Sigmoid colon (tissue), 6 donors: ENCODE measurements at regions not wholly inside any gene's neighbourhood (a gene's known extent, or its start where the extent isn't known, plus 50 kb on each side); places are given as distances from the start of the nearest gene placed in this dataset.
"Not testable (repeated sequence)": the region's sequence is repeated elsewhere in the genome, so short reads cannot be mapped to it uniquely, and the experiment has no call there.

Experiments used
- DNase-seq: peaks from one replicate; pipeline ENCODE4 v3.0.0-alpha.2; 2019
- H3K27ac ChIP-seq, 4 donors: fragments of 200-600 bp; sonication (generic); one replicate each; pipeline ENCODE4 v1.5.1; 2016 to 2019; ENCODE audit warnings: mild to moderate bottlenecking in 1 of 4
- H3K27me3 ChIP-seq, 3 donors: fragments of 200-600 bp; sonication (generic); one replicate each; pipeline ENCODE4 v1.5.1; 2019; ENCODE audit warnings: mild to moderate bottlenecking in 1 of 3
- H3K36me3 ChIP-seq, 4 donors: fragments of 200-600 bp; sonication (generic); one replicate each; pipeline ENCODE4 v1.5.1; 2016 to 2019
- H3K4me1 ChIP-seq, 4 donors: fragments of 200-600 bp; sonication (generic); one replicate each; pipeline ENCODE4 v1.5.1; 2017 to 2019
- H3K4me3 ChIP-seq, 4 donors: fragments of 200-600 bp; sonication (generic); one replicate each; pipeline ENCODE4 v1.5.1; 2017 to 2019; ENCODE audit warnings: mild to moderate bottlenecking in 2 of 4, moderate library complexity in 1 of 4
- H3K9me3 ChIP-seq, 4 donors: fragments of 200-600 bp in 3 of 4; sonication (generic) in 3 of 4; one replicate each; pipeline versions ENCODE4 v1.5.1 to v1.6.1; 2013 to 2019
- EP300 ChIP-seq, 4 donors: sonication (generic); formaldehyde crosslinking; IDR thresholded peaks; one replicate each; pipeline ENCODE4 v1.6.1; 2017; ENCODE audit warnings: antibody characterized with exemption in 4 of 4
- POLR2A ChIP-seq, 2 donors: fragments of 450-650 bp; IDR thresholded peaks; one replicate each; pipeline ENCODE4 v1.6.1; 2016; ENCODE audit warnings: antibody characterized with exemption in 2 of 2, mild to moderate bottlenecking in 2 of 2, moderate library complexity in 2 of 2
- POLR2AphosphoS5 ChIP-seq, 4 donors: sonication (generic); formaldehyde crosslinking; IDR thresholded peaks; one replicate each; pipeline ENCODE4 v1.6.1; 2017; ENCODE audit warnings: antibody characterized with exemption in 4 of 4
- WGBS, 2 donors: extraction: QIAGEN DNeasy Blood & Tissue Kit; methylation state at CpG; one replicate each; pipeline ENCODE4 v1.1.7; 2013; 5-methylcytosine and 5-hydroxymethylcytosine counted together
- intact Hi-C: fragments of 100-400 bp; cut with DNase I; formaldehyde crosslinking; loops from one replicate; pipeline ENCODE4 v1.15.1; 2023
- TF ChIP-seq, protein P1 (sequence below), 4 experiments: fragments of 450-650 bp in 3 of 4; fragments of 200-600 bp in 1 of 4; IDR thresholded peaks; one replicate each; pipeline ENCODE4 v1.5.1; 2016 to 2019; ENCODE audit warnings: antibody characterized with exemption in 4 of 4, mild to moderate bottlenecking in 3 of 4, moderate library complexity in 2 of 4
- donor health status: healthy with polysubstance abuse.
- donor health status: healthy.

DNA sequence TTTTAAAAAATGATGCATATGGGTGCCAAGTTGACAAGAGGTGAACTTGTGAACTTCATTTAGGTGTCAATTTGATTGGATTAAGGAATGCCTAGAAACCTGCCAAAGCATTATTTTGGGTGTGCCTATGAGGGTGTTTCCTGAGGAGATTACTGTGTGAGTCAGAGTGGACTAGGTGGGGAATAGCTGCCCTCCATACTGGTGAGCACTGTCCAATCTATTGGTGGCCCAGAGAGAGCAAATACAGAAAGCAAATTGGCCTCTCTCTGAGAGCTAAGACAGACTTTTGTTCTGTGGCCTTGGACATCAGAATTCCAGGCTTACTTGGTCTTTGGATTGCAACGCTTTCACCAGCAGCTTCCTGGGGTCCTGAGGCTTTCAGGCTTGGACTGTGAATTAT lies 388.0 kb downstream of the SUCLG1 start:
- TF ChIP-seq POLR2A (IDR thresholded peaks at IDR 0.05), result no peak
- no peak for TF ChIP-seq POLR2AphosphoS5 (IDR thresholded peaks at IDR 0.05)
- TF ChIP-seq EP300 (IDR thresholded peaks at IDR 0.05), result no peak
- TF ChIP-seq, protein P1, sequence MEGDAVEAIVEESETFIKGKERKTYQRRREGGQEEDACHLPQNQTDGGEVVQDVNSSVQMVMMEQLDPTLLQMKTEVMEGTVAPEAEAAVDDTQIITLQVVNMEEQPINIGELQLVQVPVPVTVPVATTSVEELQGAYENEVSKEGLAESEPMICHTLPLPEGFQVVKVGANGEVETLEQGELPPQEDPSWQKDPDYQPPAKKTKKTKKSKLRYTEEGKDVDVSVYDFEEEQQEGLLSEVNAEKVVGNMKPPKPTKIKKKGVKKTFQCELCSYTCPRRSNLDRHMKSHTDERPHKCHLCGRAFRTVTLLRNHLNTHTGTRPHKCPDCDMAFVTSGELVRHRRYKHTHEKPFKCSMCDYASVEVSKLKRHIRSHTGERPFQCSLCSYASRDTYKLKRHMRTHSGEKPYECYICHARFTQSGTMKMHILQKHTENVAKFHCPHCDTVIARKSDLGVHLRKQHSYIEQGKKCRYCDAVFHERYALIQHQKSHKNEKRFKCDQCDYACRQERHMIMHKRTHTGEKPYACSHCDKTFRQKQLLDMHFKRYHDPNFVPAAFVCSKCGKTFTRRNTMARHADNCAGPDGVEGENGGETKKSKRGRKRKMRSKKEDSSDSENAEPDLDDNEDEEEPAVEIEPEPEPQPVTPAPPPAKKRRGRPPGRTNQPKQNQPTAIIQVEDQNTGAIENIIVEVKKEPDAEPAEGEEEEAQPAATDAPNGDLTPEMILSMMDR (IDR thresholded peaks at IDR 0.05), result no peak

DNA sequence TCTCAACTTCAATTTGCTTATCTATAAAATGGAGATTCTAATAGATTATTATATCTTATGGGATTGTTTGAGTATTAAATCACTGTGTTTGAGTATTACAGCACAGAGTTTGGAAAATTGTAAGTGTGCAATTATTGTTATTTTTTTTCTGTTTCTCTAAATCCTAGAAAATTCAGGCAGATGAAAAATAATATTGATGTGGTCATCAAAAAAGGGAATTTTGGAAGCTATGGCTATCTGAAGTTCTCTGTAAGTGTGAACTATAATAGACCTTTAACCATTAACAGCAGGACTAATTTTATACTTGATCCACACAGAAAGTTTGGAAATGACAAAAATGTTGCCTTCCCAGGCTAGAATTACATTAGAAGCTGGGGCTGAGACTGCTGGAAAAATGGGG lies 393.2 kb downstream of the SUCLG1 start:
- no peaks in the 10 kb centered on the region for H3K36me3 ChIP-seq
- TF ChIP-seq, protein P1 (IDR thresholded peaks at IDR 0.05), result no peak
- TF ChIP-seq EP300 (IDR thresholded peaks at IDR 0.05) (no peak), POLR2AphosphoS5 (IDR thresholded peaks at IDR 0.05) (no peak), POLR2A (IDR thresholded peaks at IDR 0.05) (no peak)
- no peak overlapping the region for H3K27ac ChIP-seq
- intact Hi-C loops, result no loop called here
- H3K4me1 ChIP-seq, result no peaks in the 10 kb centered on the region
- DNase-seq, result no peak
- H3K9me3 ChIP-seq, result no peaks in the 10 kb centered on the region
- no peak overlapping the region for H3K4me3 ChIP-seq
- H3K27me3 ChIP-seq, result no peaks in the 10 kb centered on the region

More for the DNA sequence above, 388.0 kb downstream of the SUCLG1 start:
- intact Hi-C loops, result no loop called here
- Histone ChIP-seq H3K4me3 (no peak overlapping the region), H3K9me3 (no peaks in the 10 kb centered on the region), H3K27ac (no peak overlapping the region), H3K36me3 (no peaks in the 10 kb centered on the region), H3K27me3 (no peaks in the 10 kb centered on the region), H3K4me1 (no peaks in the 10 kb centered on the region)
- WGBS, 2 donors, result 88 to 92% methylated on average over 1 of the region's 1 CpG
- no peak for DNase-seq

DNA sequence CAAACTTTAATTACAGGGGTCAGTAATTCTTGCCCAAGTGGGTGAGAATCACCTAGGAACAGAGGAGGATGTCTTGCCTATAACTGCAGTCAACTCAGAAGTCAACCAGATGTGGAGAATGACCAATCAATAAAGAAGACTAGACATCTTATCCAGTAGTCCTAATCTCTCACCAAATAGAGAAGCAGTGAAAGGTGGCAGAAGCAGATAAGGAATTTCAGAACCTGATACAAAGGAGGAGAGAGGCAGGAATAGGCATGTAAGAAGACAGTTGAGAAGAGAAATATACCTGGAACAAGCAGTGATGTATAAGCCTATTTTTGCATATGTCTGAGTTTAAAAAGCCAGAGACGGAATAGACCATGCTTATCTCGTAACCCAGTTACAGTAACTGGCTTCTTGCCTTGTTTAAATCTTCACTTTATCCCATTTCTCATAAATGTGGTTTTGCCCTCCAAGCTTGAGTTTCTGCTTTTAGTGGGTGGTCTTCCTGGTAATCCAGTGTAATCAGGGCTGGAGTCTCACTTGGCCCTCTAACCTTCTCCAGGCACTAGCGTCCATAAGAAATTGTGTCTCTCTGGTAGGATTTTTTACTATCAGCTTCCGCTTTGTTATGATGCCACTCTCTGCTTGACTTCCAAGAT lies 401.0 kb downstream of the SUCLG1 start:
- H3K36me3 ChIP-seq, result no peaks in the 10 kb centered on the region
- no peak for DNase-seq
- H3K27ac ChIP-seq, result no peak overlapping the region
- no peaks in the 10 kb centered on the region for H3K9me3 ChIP-seq
- no peaks in the 10 kb centered on the region for H3K27me3 ChIP-seq
- no peak overlapping the region for H3K4me3 ChIP-seq
- intact Hi-C loops, result no loop called here
- 86 to 88% methylated on average over 4 of the region's 4 CpGs for WGBS, 2 donors
- TF ChIP-seq, protein P1 (IDR thresholded peaks at IDR 0.05), result no peak
- TF ChIP-seq POLR2A (IDR thresholded peaks at IDR 0.05) (no peak), POLR2AphosphoS5 (IDR thresholded peaks at IDR 0.05) (no peak), EP300 (IDR thresholded peaks at IDR 0.05) (no peak)
- H3K4me1 ChIP-seq, result no peaks in the 10 kb centered on the region

DNA sequence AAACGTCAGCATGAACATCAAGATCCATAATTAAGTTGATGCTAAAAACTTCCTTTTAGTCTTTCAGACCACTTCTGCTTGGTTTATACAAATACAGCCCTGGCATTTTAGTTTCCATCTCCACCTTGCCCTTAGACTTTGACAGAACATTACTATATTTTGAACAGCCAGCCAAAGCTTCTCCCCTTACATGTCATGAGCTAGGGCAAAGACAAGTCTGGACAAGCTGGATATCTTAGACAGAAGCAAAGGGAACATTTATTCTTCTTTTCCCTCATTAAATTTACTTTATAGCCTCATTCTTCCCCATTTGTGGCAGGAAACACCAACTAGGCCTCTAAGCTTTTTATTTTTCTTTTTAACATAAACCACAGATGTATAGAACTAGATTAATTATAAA lies 403.3 kb downstream of the SUCLG1 start:
- WGBS, 2 donors, result 51 to 59% methylated on average over 1 of the region's 1 CpG
- Histone ChIP-seq H3K9me3 (no peaks in the 10 kb centered on the region), H3K36me3 (no peaks in the 10 kb centered on the region), H3K27ac (no peak overlapping the region), H3K27me3 (no peaks in the 10 kb centered on the region), H3K4me3 (no peak overlapping the region), H3K4me1 (no peaks in the 10 kb centered on the region)
- TF ChIP-seq POLR2A (IDR thresholded peaks at IDR 0.05), result no peak
- TF ChIP-seq, protein P1 (IDR thresholded peaks at IDR 0.05), result no peak
- TF ChIP-seq POLR2AphosphoS5 (IDR thresholded peaks at IDR 0.05), result no peak
- no peak for TF ChIP-seq EP300 (IDR thresholded peaks at IDR 0.05)
- intact Hi-C loops, result no loop called here
- no peak for DNase-seq

DNA sequence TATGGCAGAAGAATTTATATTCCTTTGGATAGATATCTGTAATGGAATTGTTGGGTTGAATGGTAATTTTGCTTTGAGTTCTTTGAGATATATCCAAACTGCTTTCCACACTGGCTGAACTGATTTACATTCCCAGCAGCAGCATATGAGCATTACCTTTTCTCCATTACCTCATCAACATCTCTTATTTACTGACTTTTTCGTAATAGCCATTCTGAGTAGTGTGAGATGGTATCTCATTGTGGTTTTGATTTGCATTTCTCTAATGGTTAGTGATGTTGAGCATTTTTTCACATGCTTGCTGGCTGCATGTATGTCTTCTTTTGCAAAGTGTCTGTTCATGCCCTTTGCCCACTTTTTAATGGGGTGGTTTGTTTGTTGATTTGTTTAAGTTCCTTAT lies 404.5 kb downstream of the SUCLG1 start:
- H3K9me3 ChIP-seq, DNase-seq, H3K27me3 ChIP-seq, intact Hi-C loops, H3K4me3 ChIP-seq, H3K36me3 ChIP-seq, H3K4me1 ChIP-seq, H3K27ac ChIP-seq: not testable (repeated sequence)
- WGBS, 2 donors, result 81 to 85% methylated on average over 1 of the region's 1 CpG
